ENCODE measurements at regions not wholly inside any gene's neighbourhood (a gene's known extent, or its start where the extent isn't known, plus 50 kb on each side); places are given as distances from the start of the nearest gene placed in this dataset.

DNA sequence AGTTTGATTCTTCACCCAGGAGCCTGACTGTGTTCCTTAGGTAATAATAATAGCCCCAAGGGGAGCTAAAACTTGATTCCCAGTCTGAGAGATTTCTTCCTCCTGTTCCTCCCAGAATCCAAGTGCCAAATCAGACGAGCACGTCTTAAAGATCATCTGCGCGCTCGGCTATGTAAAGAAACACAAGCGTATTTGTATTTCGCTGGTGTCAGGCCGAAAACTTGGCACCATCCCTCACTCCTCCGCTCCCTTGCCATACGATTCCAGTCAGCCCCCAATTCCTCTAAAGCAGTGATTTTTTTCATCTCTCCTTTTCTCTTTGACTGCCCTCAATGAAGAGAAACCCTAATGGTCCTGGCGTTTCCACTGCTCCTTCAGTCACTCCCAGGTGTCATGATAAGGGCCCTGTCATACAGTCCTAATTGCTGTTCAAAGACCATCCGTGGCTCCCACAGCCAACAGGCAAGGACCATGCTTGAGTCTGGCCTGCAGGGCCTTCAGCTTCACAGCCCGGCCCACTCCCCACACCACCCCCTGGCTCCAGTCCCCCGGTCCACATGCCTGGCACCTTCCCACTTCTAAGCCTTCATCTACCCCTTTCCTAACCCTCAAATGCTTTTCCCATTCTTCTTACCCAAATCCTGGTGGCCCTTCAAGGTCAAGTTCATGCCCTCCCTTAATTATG, 130.8 kb upstream of the ID2 start:
- TF ChIP-seq CTCF (IDR thresholded peaks at IDR 0.05) (no peak), POLR2A (IDR thresholded peaks at IDR 0.05) (no peak)
